ENCODE measurements at regions not wholly inside any gene's neighbourhood (a gene's known extent, or its start where the extent isn't known, plus 50 kb on each side); places are given as distances from the start of the nearest gene placed in this dataset.

- no peaks in the 10 kb centered on the region for H3K4me1 ChIP-seq (ENCODE audit: insufficient read depth, low read length)
- no peak overlapping the region for H3K9ac ChIP-seq (ENCODE audit: insufficient read depth, low read depth, low read length)
- BruUV-seq (replicated peaks), result no TSS peak
- no peak overlapping the region for H3K4me3 ChIP-seq (replicated peaks in 1 of 3; ENCODE audit: insufficient read depth in 1 of 3, low read depth in 2 of 3, low read length in 3 of 3)
- H2AFZ ChIP-seq (ENCODE audit: low read length), result no peak overlapping the region
- FAIRE-seq (no peak), DNase-seq (ENCODE audit: low spot score) (no peak), ATAC-seq (no peak)
- no peak overlapping the region for H3K4me2 ChIP-seq (ENCODE audit: low read depth, low read length)
- no peaks in the 10 kb centered on the region for H3K27me3 ChIP-seq (ENCODE audit: control insufficient read depth in 1 of 2, insufficient read depth in 2 of 2, low read length in 2 of 2)
- in situ Hi-C loops (cut with HindIII; ENCODE audit: extremely low pct_ligation_motif_present, low pct_unique_long_range_greater_than_20kb) (no loop called here), intact Hi-C loops (cut with micrococcal nuclease; ENCODE audit: unreplicated experiment) (no loop called here)
- 22% methylated on average over 3 of the region's 3 CpGs for WGBS (ENCODE audit: low lambda C conversion rate)
- H3K27ac ChIP-seq (ENCODE audit: extremely low read length, insufficient read depth, low read length), result no peak overlapping the region
- ChIA-PET CTCF (ENCODE audit: low intra/inter-chr PET ratio, low total read pairs) (no interaction called here), POLR2A (no interaction called here)
- no peaks in the 10 kb centered on the region for H3K79me2 ChIP-seq (ENCODE audit: insufficient read depth, low read length)
- no peaks in the 10 kb centered on the region for H3K36me3 ChIP-seq (replicated peaks in 1 of 2; ENCODE audit: control insufficient read depth in 1 of 2, insufficient read depth in 2 of 2, low read length in 2 of 2)
- peaks cover 56% of the 10 kb centered on the region for H3K9me3 ChIP-seq (ENCODE audit: low read length)
- no peaks in the 10 kb centered on the region for H4K20me1 ChIP-seq (ENCODE audit: insufficient read depth, low read length)
- TF ChIP-seq PATZ1 (CRISPR knock-in tag; IDR thresholded peaks at IDR 0.05) (no peak), POGZ (CRISPR knock-in tag; IDR thresholded peaks at IDR 0.05) (no peak), IKZF4 (CRISPR knock-in tag; IDR thresholded peaks at IDR 0.05; ENCODE audit: borderline replicate concordance, low read depth, not compliant biosample characterization) (no peak), ZNF605 (CRISPR knock-in tag; IDR thresholded peaks at IDR 0.05) (no peak), CHCHD3 (CRISPR knock-in tag; IDR thresholded peaks at IDR 0.05) (no peak), TMF1 (CRISPR knock-in tag; IDR thresholded peaks at IDR 0.05; ENCODE audit: low read depth) (no peak), ATAD3A (CRISPR knock-in tag; IDR thresholded peaks at IDR 0.05) (no peak), ATF7-NPFF (CRISPR knock-in tag; IDR thresholded peaks at IDR 0.05; ENCODE audit: low read depth) (no peak), PRMT3 (CRISPR knock-in tag; IDR thresholded peaks at IDR 0.05; ENCODE audit: borderline replicate concordance, low read depth) (no peak), ZNF619 (CRISPR knock-in tag; IDR thresholded peaks at IDR 0.05) (no peak), DBP (CRISPR knock-in tag; IDR thresholded peaks at IDR 0.05; ENCODE audit: not compliant biosample characterization) (no peak), SMC3 (IDR thresholded peaks at IDR 0.05; ENCODE audit: low read length) (no peak), STAT5B (CRISPR knock-in tag; IDR thresholded peaks at IDR 0.05) (no peak), KIAA2018 (CRISPR knock-in tag; IDR thresholded peaks at IDR 0.05; ENCODE audit: borderline replicate concordance) (no peak), CREBL2 (CRISPR knock-in tag; IDR thresholded peaks at IDR 0.05; ENCODE audit: borderline replicate concordance) (no peak)
Measured at GRCh38 chr11:106234794-106235193, 157.3 kb downstream of the AASDHPPT start.
